BLaER1 treated with 17β-estradiol and CSF1 and Interleukin-3, amounts not matched to agents 10 nM and 100 nM (cell line): ENCODE measurements at regions not wholly inside any gene's neighbourhood (a gene's known extent, or its start where the extent isn't known, plus 50 kb on each side); places are given as distances from the start of the nearest gene placed in this dataset.
"Not testable (repeated sequence)": the region's sequence is repeated elsewhere in the genome, so short reads cannot be mapped to it uniquely, and the experiment has no call there.

Experiments
- H3K27ac ChIP-seq, 11 experiments: shearing (Covaris generic); formaldehyde crosslinking; 2 replicates each; pipeline ENCODE4 v1.8.1; 2022
- H3K27me3 ChIP-seq, 11 experiments: shearing (Covaris generic); formaldehyde crosslinking; 2 replicates each; pipeline ENCODE4 v1.8.1; 2022
- H3K36me3 ChIP-seq, 11 experiments: shearing (Covaris generic); formaldehyde crosslinking; 2 replicates each; pipeline ENCODE4 v1.8.1; 2022
- H3K4me1 ChIP-seq, 10 experiments: shearing (Covaris generic); formaldehyde crosslinking; 2 replicates each; pipeline ENCODE4 v1.8.1; 2022
- H3K4me2 ChIP-seq, 11 experiments: shearing (Covaris generic); formaldehyde crosslinking; 2 replicates each; pipeline ENCODE4 v1.8.1; 2022
- H3K4me3 ChIP-seq, 10 experiments: shearing (Covaris generic); formaldehyde crosslinking; 2 replicates each; pipeline ENCODE4 v1.8.1; 2022
- H3K9ac ChIP-seq, 11 experiments: shearing (Covaris generic); formaldehyde crosslinking; 2 replicates each; pipeline ENCODE4 v1.8.1; 2022
- H3K9me3 ChIP-seq, 11 experiments: shearing (Covaris generic); formaldehyde crosslinking; replicated peaks in 1 of 11; 2 replicates each; pipeline ENCODE4 v1.8.1; 2022
- H4K20me1 ChIP-seq, 11 experiments: shearing (Covaris generic); formaldehyde crosslinking; 2 replicates each; pipeline ENCODE4 v1.8.1; 2022
- Cebpa-rat ChIP-seq, 11 experiments: shearing (Covaris generic); IDR thresholded peaks; 2 replicates each; pipeline ENCODE4 v1.8.1; 2022

DNA sequence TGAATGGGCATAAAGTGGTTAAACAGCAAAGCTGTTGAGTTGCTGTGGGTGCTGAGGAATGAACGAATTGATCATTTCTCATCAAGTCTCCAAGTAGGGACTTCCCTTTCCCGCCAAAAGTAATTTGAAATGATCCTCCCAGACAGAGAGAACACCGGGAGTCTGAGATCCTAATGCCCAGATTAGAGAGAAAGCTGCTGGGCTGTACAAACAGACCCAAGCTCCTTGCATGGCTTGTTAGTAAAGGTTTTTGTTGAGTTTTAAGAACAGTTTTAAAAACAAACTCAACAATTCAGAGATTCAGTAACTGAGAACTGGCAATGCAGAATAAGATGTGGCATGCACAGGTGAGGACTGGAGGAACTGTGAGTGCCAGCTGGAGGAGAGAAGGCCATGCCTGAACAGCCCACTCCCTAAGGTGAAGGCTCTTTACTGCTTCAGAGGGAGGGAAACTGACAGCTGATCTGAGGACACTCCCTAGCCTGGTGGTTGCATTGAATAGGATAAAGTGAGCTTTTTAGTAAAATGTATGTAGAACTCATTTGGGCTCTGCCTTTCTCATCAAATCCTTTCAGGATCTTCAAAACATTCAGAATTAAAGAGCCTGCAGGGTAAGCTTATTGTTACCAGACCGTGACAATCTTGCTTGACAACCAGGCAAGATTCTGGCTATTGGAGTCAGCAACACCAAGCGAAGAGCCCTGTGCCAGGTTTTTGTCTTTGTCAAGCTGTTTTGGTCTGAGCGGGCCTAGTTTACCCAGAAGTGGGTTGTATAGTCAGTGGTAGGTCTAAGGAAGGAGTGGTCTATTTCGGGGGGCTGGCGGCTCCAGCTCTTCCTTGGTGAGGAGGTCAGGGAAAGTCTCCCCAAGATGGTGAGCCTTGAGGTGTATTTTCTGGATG, 63.2 kb upstream of the IGFBP5 start:
- no peak overlapping the region for H3K4me2 ChIP-seq
- no peaks in the 10 kb centered on the region for H3K4me1 ChIP-seq
- H3K27ac ChIP-seq, result no peak overlapping the region
- no peaks in the 10 kb centered on the region for H3K36me3 ChIP-seq
- H3K9me3 ChIP-seq, result no peaks in the 10 kb centered on the region
- no peak overlapping the region for H3K4me3 ChIP-seq
- no peaks in the 10 kb centered on the region for H4K20me1 ChIP-seq
- H3K9ac ChIP-seq, result no peak overlapping the region
- no peak for TF ChIP-seq Cebpa-rat (IDR thresholded peaks at IDR 0.05)
- H3K27me3 ChIP-seq, result no peaks in the 10 kb centered on the region; a peak in 1 of 22 replicates

DNA sequence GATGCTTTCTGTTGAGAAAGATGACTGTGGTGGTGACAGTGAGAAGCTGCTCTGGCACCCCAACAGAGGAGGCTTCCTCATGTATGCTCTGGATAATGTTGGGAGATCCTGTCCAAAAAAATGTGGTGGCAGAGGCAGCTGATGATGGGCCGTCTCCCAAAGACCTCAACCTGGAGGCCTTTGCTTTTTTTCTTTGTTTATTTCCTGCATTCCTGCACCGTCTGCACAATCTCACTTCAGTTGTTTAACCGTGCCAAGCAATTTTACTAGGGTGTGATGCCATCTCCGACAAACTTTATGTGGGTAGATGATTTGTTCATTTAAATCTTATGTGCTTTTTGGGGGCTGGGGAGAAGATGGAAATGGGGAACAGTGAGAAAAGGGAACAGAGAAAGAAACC, 62.2 kb upstream of the IGFBP5 start:
- Histone ChIP-seq H3K27me3 (no peaks in the 10 kb centered on the region; a peak in 1 of 22 replicates), H3K27ac (no peak overlapping the region), H3K36me3 (no peaks in the 10 kb centered on the region), H3K9ac (no peak overlapping the region), H3K9me3 (no peaks in the 10 kb centered on the region), H3K4me2 (no peak overlapping the region), H3K4me3 (no peak overlapping the region), H3K4me1 (no peaks in the 10 kb centered on the region), H4K20me1 (no peaks in the 10 kb centered on the region)
- TF ChIP-seq Cebpa-rat (IDR thresholded peaks at IDR 0.05), result no peak

DNA sequence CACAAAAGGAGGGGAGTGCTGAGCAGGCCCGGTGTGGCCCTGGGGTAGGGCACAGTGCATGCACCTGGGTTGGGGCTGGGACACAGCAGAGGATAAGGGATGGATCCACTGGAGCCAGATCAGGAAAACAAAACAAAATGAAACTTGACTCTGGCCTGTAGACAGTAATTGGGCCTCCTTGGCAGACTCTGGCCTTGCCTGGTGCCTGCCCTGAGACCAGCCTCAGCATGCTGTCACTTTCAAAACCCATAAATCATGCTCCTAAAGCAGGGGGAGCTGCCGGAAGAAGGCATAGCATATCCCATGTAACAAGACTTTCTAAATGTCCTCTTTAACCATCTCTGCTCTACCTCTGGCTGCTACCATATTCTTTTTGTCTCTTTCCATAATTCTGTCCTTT, 61.1 kb upstream of the IGFBP5 start:
- Histone ChIP-seq H3K4me1 (no peaks in the 10 kb centered on the region), H3K27ac (no peak overlapping the region), H3K27me3 (no peaks in the 10 kb centered on the region; a peak in 1 of 22 replicates), H3K4me3 (no peak overlapping the region), H3K36me3 (no peaks in the 10 kb centered on the region), H3K4me2 (no peak overlapping the region), H3K9ac (no peak overlapping the region), H4K20me1 (no peaks in the 10 kb centered on the region), H3K9me3 (no peaks in the 10 kb centered on the region)
- no peak for TF ChIP-seq Cebpa-rat (IDR thresholded peaks at IDR 0.05)

DNA sequence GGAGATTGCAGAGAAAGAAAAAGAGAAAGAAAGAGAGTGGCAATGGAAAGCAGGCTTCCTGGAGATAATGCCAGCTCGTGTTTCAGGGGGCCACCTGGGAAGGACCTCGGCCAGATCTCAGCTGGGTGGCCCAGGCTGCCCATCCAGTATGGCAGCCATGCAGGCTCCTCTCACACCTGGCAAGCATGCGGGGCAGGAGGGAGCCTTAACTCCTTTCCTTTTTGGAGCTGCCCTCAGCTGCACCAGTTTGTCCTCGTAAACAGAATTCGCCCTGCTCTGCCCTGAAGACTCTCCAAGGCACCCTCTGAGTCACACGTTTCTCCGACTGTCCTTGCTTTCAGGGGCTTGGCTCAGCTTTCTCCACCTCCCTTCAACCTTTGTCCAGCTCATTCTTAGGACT, 59.5 kb upstream of the IGFBP5 start:
- no peak for TF ChIP-seq Cebpa-rat (IDR thresholded peaks at IDR 0.05)
- no peaks in the 10 kb centered on the region; a peak in 1 of 22 replicates for H3K27me3 ChIP-seq
- H3K9ac ChIP-seq, result no peak overlapping the region
- H3K9me3 ChIP-seq, result no peaks in the 10 kb centered on the region
- H3K4me2 ChIP-seq, result no peak overlapping the region
- no peak overlapping the region for H3K4me3 ChIP-seq
- H3K27ac ChIP-seq, result no peak overlapping the region
- H3K36me3 ChIP-seq, result no peaks in the 10 kb centered on the region
- H4K20me1 ChIP-seq, result no peaks in the 10 kb centered on the region
- H3K4me1 ChIP-seq, result no peaks in the 10 kb centered on the region

DNA sequence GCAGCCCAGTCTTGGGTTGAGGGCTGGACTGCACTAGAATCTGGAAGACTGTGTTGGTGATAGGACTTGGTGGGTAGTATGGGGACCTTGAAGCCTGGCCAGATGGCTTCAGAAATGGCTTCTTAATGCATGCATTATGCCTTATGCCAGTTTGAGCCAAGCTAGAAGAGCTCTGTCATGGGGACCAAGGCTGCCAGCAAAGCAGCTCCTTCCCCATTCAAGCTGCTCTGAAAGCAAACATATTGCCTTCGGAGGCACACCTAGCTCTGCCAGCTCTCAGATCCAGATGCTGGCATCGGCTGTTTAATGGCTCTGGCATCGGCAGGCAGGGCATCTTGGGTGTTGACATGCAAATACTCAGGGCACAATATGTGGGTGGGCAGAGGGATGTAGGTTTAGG, 59.0 kb upstream of the IGFBP5 start:
- no peak overlapping the region for H3K4me2 ChIP-seq
- no peak overlapping the region for H3K4me3 ChIP-seq
- H3K9ac ChIP-seq, result no peak overlapping the region
- H3K27ac ChIP-seq, result no peak overlapping the region
- H3K36me3 ChIP-seq, result no peaks in the 10 kb centered on the region
- no peaks in the 10 kb centered on the region; a peak in 1 of 22 replicates for H3K27me3 ChIP-seq
- no peaks in the 10 kb centered on the region for H4K20me1 ChIP-seq
- H3K4me1 ChIP-seq, result no peaks in the 10 kb centered on the region
- H3K9me3 ChIP-seq, result 0 out of 22 replicates have a peak, but pooled peaks cover 0 to 2% (median 0%) of the 10 kb centered on the region in 11 experiments
- no peak for TF ChIP-seq Cebpa-rat (IDR thresholded peaks at IDR 0.05)

DNA sequence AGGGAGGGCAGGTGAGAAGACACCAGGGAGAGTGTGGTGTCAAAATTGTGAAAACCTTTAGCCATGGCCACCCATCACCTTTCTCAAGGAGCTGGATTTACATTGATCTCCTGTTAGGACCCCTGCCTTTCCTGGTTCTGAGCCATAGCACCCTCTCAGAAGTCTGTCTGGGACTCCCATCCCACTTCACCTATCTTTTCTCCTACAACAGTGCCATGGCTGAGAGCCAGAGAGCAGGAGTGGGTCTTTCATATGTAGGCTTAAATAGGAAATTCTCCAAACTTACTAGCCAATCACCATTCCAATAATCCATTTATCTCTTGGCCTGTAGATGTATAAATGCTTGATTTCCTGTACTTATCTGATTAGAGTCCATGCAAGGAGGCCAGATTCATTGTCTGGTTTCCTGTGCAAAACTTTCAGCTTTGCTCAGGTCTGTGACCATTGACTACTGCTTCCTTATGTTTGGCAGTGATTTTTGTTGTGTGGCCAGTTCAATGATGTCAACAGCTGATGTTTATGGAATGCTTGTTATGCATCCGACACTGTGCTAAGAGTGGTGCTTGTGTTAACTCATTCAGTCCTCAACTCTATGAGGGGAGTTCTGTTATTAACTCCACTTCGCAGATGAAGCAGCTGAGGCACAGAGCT, 57.6 kb upstream of the IGFBP5 start:
- TF ChIP-seq Cebpa-rat (IDR thresholded peaks at IDR 0.05), result no peak
- H4K20me1 ChIP-seq, result no peaks in the 10 kb centered on the region

DNA sequence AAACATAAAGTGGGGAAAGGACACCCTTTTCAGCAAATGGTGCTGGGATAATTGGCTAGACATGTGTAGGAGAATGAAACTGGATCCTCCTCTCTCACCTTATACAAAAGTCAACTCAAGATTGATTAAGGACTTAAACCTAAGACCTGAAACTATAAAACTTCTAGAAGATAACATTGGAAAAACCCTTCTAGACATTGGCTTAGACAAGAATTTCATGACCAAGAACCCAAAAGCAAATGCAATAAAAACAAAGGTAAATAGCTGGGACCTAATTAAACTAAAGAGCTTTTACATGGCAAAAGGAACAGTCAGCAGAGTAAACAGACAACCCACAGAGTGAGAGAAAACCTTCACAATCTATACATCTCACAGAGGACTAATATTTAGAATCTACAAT, 55.4 kb upstream of the IGFBP5 start:
- H3K9ac ChIP-seq, H3K4me1 ChIP-seq, H3K27ac ChIP-seq, H4K20me1 ChIP-seq, H3K36me3 ChIP-seq, H3K4me2 ChIP-seq, H3K27me3 ChIP-seq, H3K4me3 ChIP-seq: not testable (repeated sequence)
- peaks cover 0 to 29% (median 10%) of the 10 kb centered on the region in 11 experiments; a peak in 12 of 22 replicates for H3K9me3 ChIP-seq

More for the DNA sequence above, 57.6 kb upstream of the IGFBP5 start:
- no peak overlapping the region for H3K27ac ChIP-seq
- no peaks in the 10 kb centered on the region; a peak in 1 of 22 replicates for H3K27me3 ChIP-seq
- H3K4me1 ChIP-seq, result no peaks in the 10 kb centered on the region
- no peak overlapping the region for H3K4me3 ChIP-seq
- no peaks in the 10 kb centered on the region for H3K36me3 ChIP-seq
- H3K9ac ChIP-seq, result no peak overlapping the region
- peaks cover 0 to 16% (median 0%) of the 10 kb centered on the region in 11 experiments; a peak in 4 of 22 replicates for H3K9me3 ChIP-seq
- H3K4me2 ChIP-seq, result no peak overlapping the region

DNA sequence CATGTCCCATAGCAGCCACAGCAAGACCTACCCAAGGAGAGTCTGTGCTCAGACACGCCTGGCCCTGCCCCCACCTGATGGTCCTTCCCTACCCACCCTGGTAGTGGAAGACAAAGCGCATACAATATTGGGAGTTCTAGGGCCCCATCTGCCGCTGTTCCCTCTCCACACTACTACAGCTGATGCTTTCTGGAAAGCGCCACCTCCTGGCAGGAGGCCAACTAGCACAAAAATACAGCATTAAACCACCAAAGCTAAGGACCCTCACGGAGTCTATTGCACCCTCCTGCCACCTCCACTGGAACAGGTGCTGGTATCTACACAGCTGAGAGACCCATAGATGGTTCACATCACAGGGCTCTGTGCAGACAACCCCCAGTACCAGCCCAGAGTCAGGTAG, 50.9 kb upstream of the IGFBP5 start:
- H3K4me2 ChIP-seq, result not testable (repeated sequence)

DNA sequence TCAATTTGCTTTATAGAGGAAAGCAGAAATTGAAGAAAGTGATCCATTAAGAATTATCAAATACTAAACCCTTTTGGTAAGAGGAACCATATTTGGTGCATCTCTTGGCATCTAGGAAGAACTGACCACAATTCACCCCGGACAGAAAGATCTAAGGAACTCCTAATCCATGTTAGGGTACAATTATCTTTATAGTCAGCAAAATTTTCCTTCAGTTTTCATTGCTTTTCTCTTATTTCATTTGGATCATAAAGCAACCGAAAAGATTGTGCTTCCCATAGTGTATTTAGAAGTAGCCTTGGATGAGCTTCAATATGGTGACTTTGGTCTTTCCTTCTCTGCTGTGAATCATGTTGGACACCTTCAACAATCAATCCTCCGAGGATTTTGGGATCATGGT, 50.1 kb upstream of the IGFBP5 start:
- H3K4me1 ChIP-seq, result no peaks in the 10 kb centered on the region
- TF ChIP-seq Cebpa-rat (IDR thresholded peaks at IDR 0.05), result no peak
- H3K9me3 ChIP-seq, result peaks cover 0 to 31% (median 10%) of the 10 kb centered on the region in 11 experiments; a peak in 13 of 22 replicates
- no peaks in the 10 kb centered on the region for H3K27me3 ChIP-seq
- H3K27ac ChIP-seq, result no peak overlapping the region
- H4K20me1 ChIP-seq, result no peaks in the 10 kb centered on the region
- H3K9ac ChIP-seq, result no peak overlapping the region
- H3K4me2 ChIP-seq, result no peak overlapping the region
- H3K4me3 ChIP-seq, result no peak overlapping the region
- H3K36me3 ChIP-seq, result no peaks in the 10 kb centered on the region

More for the DNA sequence above, 50.9 kb upstream of the IGFBP5 start:
- H3K36me3 ChIP-seq, H3K27ac ChIP-seq, H3K27me3 ChIP-seq, H4K20me1 ChIP-seq, H3K9ac ChIP-seq, H3K4me3 ChIP-seq, H3K4me1 ChIP-seq: not testable (repeated sequence)
- peaks cover 0 to 31% (median 10%) of the 10 kb centered on the region in 11 experiments; a peak in 13 of 22 replicates for H3K9me3 ChIP-seq
